Skeletal muscle cell (primary cell): ENCODE measurements at regions not wholly inside any gene's neighbourhood (a gene's known extent, or its start where the extent isn't known, plus 50 kb on each side); places are given as distances from the start of the nearest gene placed in this dataset.

Source experiments
- DNase-seq: peaks from one replicate; pipeline ENCODE4 v3.0.0-alpha.2; 2010; ENCODE audit warnings: low read depth
- H3K4me3 ChIP-seq: 2 replicates; pipeline ENCODE4 v1.5.1; 2011; ENCODE audit warnings: low read depth, mild to moderate bottlenecking, control low read depth, low read length, moderate library complexity

DNA sequence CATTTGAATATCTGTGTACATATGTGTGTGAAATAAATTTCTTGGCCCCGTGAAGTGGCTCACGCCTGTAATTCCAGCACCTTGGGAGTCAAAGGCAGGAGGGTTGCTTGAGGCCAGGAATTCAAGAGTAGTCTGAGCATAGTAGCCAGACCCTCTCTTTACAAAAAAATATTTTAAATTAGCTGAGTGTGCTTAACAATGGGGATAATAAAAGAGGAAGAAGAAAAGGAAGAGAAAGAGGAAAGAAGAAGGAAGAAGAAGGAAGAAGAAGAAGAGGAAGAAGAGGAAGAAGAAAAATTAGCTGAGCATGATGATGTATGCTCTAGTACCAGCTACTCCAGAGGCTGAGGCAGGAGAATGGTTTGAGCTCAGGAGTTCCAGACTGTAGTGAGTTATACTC, 52.1 kb upstream of the XPO1 start:
- H3K4me3 ChIP-seq, result no peak overlapping the region
- DNase-seq, result no peak

DNA sequence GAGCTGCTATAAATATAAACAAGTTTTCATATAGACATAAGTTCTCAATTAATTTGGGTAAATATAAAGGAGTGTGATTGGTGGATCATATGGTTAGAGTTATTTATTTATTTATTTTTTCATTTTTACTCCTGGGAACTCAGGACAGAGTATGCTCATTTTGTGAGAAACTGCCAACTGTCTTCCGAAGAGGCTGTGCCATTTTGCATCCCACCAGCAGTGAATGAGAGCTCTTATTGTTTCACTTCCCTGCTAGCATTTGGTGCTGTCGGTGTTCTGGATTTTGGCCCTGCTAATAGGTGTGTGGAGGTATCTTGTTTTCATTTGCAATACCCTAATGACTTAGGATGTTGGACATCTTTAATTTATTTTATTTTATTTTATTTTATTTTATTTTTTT, 50.4 kb upstream of the XPO1 start:
- DNase-seq, result no peak
- H3K4me3 ChIP-seq, result no peak overlapping the region
